HG03575 (cell line): ENCODE measurements at regions not wholly inside any gene's neighbourhood (a gene's known extent, or its start where the extent isn't known, plus 50 kb on each side); places are given as distances from the start of the nearest gene placed in this dataset.

Experiments
- ATAC-seq: cut with Tn5 transposase; IDR thresholded peaks from one replicate; pipeline ENCODE4 v1.9.1; 2021; ENCODE audit not compliant: unreplicated experiment, insufficient number of reproducible peaks, low FRiP score; ENCODE audit errors: extremely low read depth

GRCh38 chr2:13030606-13031005, 313.9 kb downstream of the TRIB2 start:
- no peak for ATAC-seq

GRCh38 chr2:13034861-13035260, 318.1 kb downstream of the TRIB2 start:
- no peak for ATAC-seq

- ATAC-seq: no peak
These were observed 319.1 kb downstream of the TRIB2 start for GRCh38 chr2:13035866-13036265.

GRCh38 chr2:13040043-13040442, 323.3 kb downstream of the TRIB2 start:
- ATAC-seq: no peak

GRCh38 chr2:13046557-13047165, 329.9 kb downstream of the TRIB2 start:
- ATAC-seq: no peak

- no peak for ATAC-seq
These were observed 334.0 kb downstream of the TRIB2 start for GRCh38 chr2:13050764-13051163.

- no peak for ATAC-seq
These were observed 335.8 kb downstream of the TRIB2 start for GRCh38 chr2:13052547-13052946.

- ATAC-seq: no peak
These were observed 339.6 kb downstream of the TRIB2 start for GRCh38 chr2:13056259-13056843.

GRCh38 chr2:13057671-13058070, 340.9 kb downstream of the TRIB2 start:
- no peak for ATAC-seq

- no peak for ATAC-seq
These were observed 349.9 kb downstream of the TRIB2 start for GRCh38 chr2:13066676-13067075.

- ATAC-seq: no peak
These were observed 350.8 kb downstream of the TRIB2 start for GRCh38 chr2:13067508-13067907.

- no peak for ATAC-seq
These were observed 373.2 kb downstream of the TRIB2 start for GRCh38 chr2:13089971-13090370.

- no peak for ATAC-seq
These were observed 374.7 kb downstream of the TRIB2 start for GRCh38 chr2:13091455-13091854.

- no peak for ATAC-seq
These were observed 375.2 kb downstream of the TRIB2 start for GRCh38 chr2:13091861-13092378.

GRCh38 chr2:13093416-13093991, 376.8 kb downstream of the TRIB2 start:
- ATAC-seq: no peak

GRCh38 chr2:13102397-13103063, 385.8 kb downstream of the TRIB2 start:
- no peak for ATAC-seq

GRCh38 chr2:13103151-13103550, 386.4 kb downstream of the TRIB2 start:
- no peak for ATAC-seq

- no peak for ATAC-seq
These were observed 387.2 kb downstream of the TRIB2 start for GRCh38 chr2:13103778-13104493.

GRCh38 chr2:13104723-13105122, 388.0 kb downstream of the TRIB2 start:
- no peak for ATAC-seq
